ENCODE measurements at regions not wholly inside any gene's neighbourhood (a gene's known extent, or its start where the extent isn't known, plus 50 kb on each side); places are given as distances from the start of the nearest gene placed in this dataset.

DNA sequence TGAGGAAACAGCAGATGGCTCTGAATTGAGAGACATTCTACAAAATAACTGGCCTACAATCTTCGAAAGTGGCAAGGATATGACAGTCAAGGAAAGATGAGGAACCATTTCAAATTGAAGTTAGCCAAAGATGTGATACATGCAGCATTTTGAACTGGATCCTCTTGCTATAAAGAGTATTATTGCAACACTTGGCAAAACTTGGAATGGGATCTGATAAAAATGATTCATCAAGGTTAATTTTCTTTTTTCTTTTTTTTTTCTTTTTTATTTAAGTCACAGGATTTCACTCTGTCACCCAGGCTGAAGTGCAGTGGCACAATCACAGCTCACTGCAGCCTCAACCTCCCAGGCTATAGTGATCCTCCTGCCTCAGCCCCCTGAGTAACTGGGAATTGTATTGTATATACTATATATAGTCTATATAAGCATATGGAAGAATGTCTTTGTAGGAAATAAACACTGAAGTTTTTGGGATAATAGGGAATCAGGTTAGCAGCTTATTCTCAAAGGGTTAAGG is 49.8 kb upstream of the GJA8 start:
- Mint-ChIP-seq H3K27ac (no peak overlapping the region), H3K9me3 (ENCODE audit: low read depth) (no peaks in the 10 kb centered on the region), H3K36me3 (ENCODE audit: low read depth) (no peaks in the 10 kb centered on the region), H3K27me3 (peaks cover 12% of the 10 kb centered on the region), H3K4me1 (peaks cover 3% of the 10 kb centered on the region), H3K4me3 (no peak overlapping the region)
- ATAC-seq (no peak), DNase-seq (no peak)
- POLR2A ChIA-PET = no interaction called here
- CTCF ChIA-PET = no interaction called here
- intact Hi-C loops (cut with DNase I, micrococcal nuclease) = no loop called here
